Natural killer cell (primary cell): ENCODE measurements at regions not wholly inside any gene's neighbourhood (a gene's known extent, or its start where the extent isn't known, plus 50 kb on each side); places are given as distances from the start of the nearest gene placed in this dataset.
A peak's percentile ranks its signal among the peaks of the same experiment; 100 is the strongest.

Source experiments
- ATAC-seq, 3 donors: fragments of 150-1000 bp in 2 of 3; fragments of 200-7000 bp in 1 of 3; cut with Tn5 transposase; 1 replicate in 1 of 3; 2 replicates in 2 of 3; pipeline ENCODE4 v1.10.0; 2021; ENCODE audit warnings: mild to moderate bottlenecking in 2 of 3, moderate library complexity in 2 of 3
- DNase-seq, 2 donors: peaks; one replicate each; pipeline versions ENCODE4 v3.0.0 to v3.0.0-alpha.2; 2013 to 2021; ENCODE audit warnings: mixed read lengths in 1 of 2
- H3K27ac ChIP-seq: one replicate; pipeline ENCODE4 v1.5.1; 2013; ENCODE audit warnings: mild to moderate bottlenecking, low read length
- H3K27me3 ChIP-seq: one replicate; pipeline ENCODE4 v1.6.1; 2013; ENCODE audit warnings: low read length; ENCODE audit not compliant: control insufficient read depth, insufficient read depth
- H3K36me3 ChIP-seq: one replicate; pipeline ENCODE4 v1.6.1; 2013; ENCODE audit warnings: low read length; ENCODE audit not compliant: control insufficient read depth, insufficient read depth
- H3K4me1 ChIP-seq: one replicate; pipeline ENCODE4 v1.6.1; 2013; ENCODE audit warnings: low read length; ENCODE audit not compliant: control insufficient read depth, insufficient read depth
- H3K4me3 ChIP-seq: one replicate; pipeline ENCODE4 v1.5.1; 2013; ENCODE audit warnings: low read length
- H3K9me3 ChIP-seq: one replicate; pipeline ENCODE4 v1.6.1; 2013; ENCODE audit warnings: low read length; ENCODE audit not compliant: control insufficient read depth, insufficient read depth
- H3K27ac Mint-ChIP-seq, 2 donors: one replicate each; pipeline ENCODE4 v1.8.0; 2022; ENCODE audit warnings: mild to moderate bottlenecking in 2 of 2, mixed read lengths in 2 of 2, moderate library complexity in 1 of 2
- H3K27me3 Mint-ChIP-seq, 2 donors: one replicate each; pipeline ENCODE4 v1.8.0; 2022; ENCODE audit warnings: low read depth in 2 of 2, mixed read lengths in 2 of 2
- H3K36me3 Mint-ChIP-seq: one replicate; pipeline ENCODE4 v1.8.0; 2022; ENCODE audit warnings: mixed read lengths
- H3K4me1 Mint-ChIP-seq, 2 donors: one replicate each; pipeline ENCODE4 v1.8.0; 2022; ENCODE audit warnings: mixed read lengths in 2 of 2
- H3K4me3 Mint-ChIP-seq: one replicate; pipeline ENCODE4 v1.8.0; 2022; ENCODE audit warnings: mild to moderate bottlenecking, moderate library complexity, mixed read lengths
- H3K9me3 Mint-ChIP-seq, 2 donors: one replicate each; pipeline ENCODE4 v1.8.0; 2022; ENCODE audit warnings: mixed read lengths in 2 of 2
- CTCF ChIP-seq: fragments of 200-600 bp; IDR thresholded peaks from one replicate; pipeline ENCODE4 v1.8.0; 2022; ENCODE audit warnings: antibody characterized with exemption
- WGBS: methylation state at CpG from one replicate; pipeline ENCODE4 v1.1.7; 2013; ENCODE audit warnings: missing lambda C conversion rate; ENCODE audit not compliant: insufficient coverage; 5-methylcytosine and 5-hydroxymethylcytosine counted together
- intact Hi-C: fragments of 100-400 bp; cut with micrococcal nuclease; formaldehyde crosslinking; loops from one replicate; pipeline ENCODE4 v1.14.2; 2022

DNA sequence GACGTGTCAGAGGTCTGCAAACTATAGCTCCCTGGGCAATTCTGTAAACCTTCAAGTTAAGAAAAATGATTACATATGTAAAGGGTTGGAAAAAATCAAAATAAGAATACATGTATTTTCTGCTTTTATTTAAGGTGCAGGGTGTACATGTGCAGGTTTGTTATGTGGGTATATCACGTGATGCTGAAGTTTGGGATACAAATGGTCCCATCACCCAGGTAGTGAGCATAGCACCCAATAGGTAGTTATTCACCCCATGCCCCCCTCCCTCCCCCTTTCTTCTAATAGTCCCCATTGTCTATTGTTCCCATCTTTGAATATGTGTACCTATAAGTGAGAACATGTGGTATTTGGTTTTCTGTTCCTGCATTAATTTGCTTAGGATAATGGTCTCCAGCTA, 51.1 kb upstream of the GCM1 start:
- Mint-ChIP-seq H3K4me3 (no peak overlapping the region), H3K36me3 (no peaks in the 10 kb centered on the region), H3K4me1 (no peaks in the 10 kb centered on the region), H3K27me3 (no peaks in the 10 kb centered on the region), H3K27ac (no peak overlapping the region), H3K9me3 (no peaks in the 10 kb centered on the region)
- Histone ChIP-seq H3K9me3 (no peaks in the 10 kb centered on the region), H3K4me1 (peaks cover 7% of the 10 kb centered on the region), H3K27me3 (no peaks in the 10 kb centered on the region), H3K36me3 (no peaks in the 10 kb centered on the region), H3K4me3 (no peak overlapping the region), H3K27ac (peak overlapping the region; percentile 17)
- no peak for TF ChIP-seq CTCF
- DNase-seq (no peak), ATAC-seq (no peak)
- 90% methylated on average over 2 of the region's 2 CpGs for WGBS
- intact Hi-C loops = no loop called here

DNA sequence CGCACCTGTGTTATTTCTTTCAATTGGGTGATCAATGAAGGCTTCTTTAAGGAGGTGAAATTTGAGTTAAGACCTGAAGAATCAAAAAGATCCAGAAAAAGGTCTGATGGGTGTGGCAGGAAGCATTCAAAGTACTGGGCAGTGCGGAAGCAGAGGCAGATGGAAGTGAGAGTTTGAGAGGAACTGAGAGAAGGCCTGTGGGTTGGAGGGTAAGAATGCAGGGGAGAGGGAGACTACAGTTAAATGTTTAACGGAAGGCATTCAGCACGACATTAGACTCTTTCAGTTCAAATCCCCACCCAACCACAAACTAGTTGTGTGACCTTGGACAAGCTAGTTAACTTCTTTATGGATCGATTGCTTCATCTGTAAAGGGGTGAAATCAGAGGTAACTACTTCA, 50.5 kb upstream of the GCM1 start:
- no peaks in the 10 kb centered on the region for H3K9me3 ChIP-seq
- no peaks in the 10 kb centered on the region for H3K36me3 ChIP-seq
- no peak for TF ChIP-seq CTCF
- no peaks in the 10 kb centered on the region for H3K9me3 Mint-ChIP-seq
- intact Hi-C loops = no loop called here
- H3K4me1 Mint-ChIP-seq = no peaks in the 10 kb centered on the region
- no peaks in the 10 kb centered on the region for H3K27me3 ChIP-seq
- no peak overlapping the region for H3K27ac Mint-ChIP-seq
- H3K4me3 ChIP-seq = no peak overlapping the region
- H3K27ac ChIP-seq = peak overlapping the region; percentile 17
- 72% methylated on average over 3 of the region's 5 CpGs for WGBS
- ATAC-seq = no peak
- no peak for DNase-seq
- peaks cover 7% of the 10 kb centered on the region for H3K4me1 ChIP-seq
- no peak overlapping the region for H3K4me3 Mint-ChIP-seq
- no peaks in the 10 kb centered on the region for H3K36me3 Mint-ChIP-seq
- H3K27me3 Mint-ChIP-seq = no peaks in the 10 kb centered on the region
